CD4-positive, alpha-beta T cell treated with Interferon gamma for 1 hour (primary cell): ENCODE measurements at regions not wholly inside any gene's neighbourhood (a gene's known extent, or its start where the extent isn't known, plus 50 kb on each side); places are given as distances from the start of the nearest gene placed in this dataset.
"Not testable (repeated sequence)": the region's sequence is repeated elsewhere in the genome, so short reads cannot be mapped to it uniquely, and the experiment has no call there.

ENCODE experiments used
- DNase-seq: peaks from one replicate; pipeline ENCODE4 v3.0.0-alpha.2; 2020

DNA sequence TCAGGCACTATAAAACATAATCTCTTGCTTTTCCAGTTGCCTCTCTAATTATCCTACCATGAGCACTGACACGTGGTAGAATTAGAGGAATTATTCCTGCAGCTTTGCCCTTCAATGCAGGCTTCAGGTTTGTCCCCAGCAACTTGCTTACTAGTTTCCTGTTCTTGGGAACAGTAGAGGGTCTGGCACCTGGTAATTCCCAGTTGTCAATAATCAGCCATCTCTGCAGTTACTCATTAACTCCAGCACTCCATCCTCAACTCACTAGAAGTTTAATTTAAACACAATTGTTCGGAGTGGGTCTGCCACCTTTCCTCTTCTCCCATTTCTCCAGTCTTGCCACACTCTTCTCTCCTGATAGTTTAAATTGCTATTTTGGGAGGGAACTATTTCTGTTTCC, 324.3 kb upstream of the KIAA1217 start:
- DNase-seq: no peak

DNA sequence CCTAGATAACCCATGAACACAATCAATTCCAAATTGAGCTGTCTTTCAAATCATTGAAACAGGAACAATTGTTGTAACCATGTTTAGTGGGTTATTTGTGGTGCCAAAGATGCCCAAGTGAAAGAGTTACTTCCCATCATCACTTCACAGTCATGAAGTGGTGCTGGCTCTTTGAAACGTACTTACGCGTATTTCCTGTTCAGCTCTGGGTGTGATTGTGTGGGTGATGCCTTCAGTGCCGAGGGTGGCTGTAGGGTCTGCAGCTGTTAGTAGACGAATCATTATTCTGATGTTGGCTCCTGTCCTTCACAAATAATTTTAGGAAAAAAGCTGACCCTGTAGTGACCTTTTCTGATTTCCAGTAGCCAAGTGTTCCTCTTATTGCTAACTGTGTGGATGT, 323.1 kb upstream of the KIAA1217 start:
- no peak for DNase-seq

DNA sequence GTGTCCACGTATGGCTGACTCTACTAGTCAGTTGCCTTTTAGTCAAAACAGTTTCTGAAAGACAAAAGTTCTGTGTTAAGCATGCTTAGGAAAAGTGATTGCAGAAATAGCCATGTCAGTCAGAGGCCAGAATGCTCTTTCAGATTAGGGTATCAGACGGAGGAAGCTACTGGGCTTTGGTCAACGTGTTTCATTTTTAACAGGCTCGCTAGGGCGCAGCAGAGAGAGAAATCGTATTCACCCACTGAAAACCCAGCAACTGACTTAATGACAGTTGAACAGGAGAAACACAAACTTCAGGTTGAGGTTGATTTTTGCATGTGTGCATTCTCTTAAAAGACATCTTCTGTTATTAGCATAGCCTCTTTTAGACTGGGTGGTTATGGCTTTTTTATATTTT, 322.6 kb upstream of the KIAA1217 start:
- no peak for DNase-seq

DNA sequence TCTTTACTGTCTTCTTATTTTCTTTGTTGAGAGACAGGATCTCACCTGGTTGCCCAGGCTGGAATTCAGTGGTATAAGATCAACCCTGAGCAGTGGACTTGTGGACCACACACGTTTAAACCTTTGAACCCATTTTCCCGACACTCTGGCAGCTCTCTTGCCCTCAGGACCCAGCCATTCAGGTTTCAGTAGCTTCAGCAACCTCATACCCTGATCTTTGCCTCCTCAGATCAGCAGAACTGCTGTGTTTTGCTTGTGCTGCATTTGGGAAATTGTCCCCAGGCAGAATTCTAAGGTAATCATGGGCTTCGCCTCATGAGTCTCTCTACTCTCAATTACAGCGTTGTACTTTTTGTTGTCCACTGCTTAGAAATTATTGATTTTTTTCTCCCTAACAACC, 317.6 kb upstream of the KIAA1217 start:
- no peak for DNase-seq

DNA sequence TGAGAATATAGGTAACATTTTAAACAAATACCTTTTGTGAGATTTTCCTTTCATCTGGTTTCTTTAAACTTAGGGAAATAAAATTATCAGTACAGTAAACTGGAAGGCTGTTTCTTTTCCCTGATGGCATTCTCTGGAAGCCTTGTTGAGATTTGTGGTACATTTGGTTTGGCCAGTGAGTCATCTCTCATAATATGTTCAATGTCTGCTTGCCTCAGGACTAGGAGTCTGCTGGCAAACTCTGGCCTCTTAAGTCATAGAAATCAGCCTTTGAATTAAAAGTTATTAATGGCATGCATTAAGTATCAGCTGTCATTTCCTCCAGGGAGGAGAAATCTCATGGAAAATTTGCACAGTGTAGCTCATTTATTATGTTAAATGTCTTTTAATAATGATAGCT, 316.6 kb upstream of the KIAA1217 start:
- no peak for DNase-seq

DNA sequence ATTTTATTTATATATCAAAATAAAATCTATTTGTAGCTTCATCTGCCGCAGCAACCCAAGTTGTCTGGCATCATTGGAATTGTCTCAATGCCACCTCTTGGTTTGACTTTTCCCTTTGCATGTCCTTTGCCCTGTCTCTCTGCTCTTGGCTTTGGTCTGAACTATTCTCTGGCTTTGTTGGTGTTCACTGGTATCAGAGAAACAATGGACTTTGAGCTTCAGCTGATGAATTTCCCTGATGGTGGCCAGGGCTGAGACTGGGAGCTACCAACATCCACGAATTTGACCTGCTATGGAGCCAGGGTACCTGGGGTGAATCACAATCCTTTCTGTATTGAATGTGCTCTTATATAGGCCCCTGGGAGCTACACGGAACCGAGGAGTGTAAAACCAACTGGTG, 311.7 kb upstream of the KIAA1217 start:
- DNase-seq: no peak

DNA sequence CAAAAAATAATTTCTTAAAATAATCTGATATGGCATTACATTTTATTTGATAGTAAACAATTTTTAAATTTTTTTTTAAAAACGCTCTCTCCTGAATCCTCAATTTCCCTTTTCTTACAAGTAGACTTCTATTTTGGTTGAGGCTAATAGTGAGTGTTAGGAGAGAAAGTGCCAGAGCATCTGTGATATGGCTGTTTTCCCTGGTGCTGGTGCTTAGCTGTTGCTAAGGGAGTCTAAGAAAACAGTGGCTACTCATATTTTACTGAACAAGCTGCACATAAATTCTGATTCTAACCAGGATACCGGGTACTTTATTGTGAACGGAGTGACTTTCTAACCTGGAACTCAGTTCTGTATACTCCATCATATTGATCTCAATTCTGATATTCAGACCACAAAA, 311.1 kb upstream of the KIAA1217 start:
- DNase-seq: no peak

DNA sequence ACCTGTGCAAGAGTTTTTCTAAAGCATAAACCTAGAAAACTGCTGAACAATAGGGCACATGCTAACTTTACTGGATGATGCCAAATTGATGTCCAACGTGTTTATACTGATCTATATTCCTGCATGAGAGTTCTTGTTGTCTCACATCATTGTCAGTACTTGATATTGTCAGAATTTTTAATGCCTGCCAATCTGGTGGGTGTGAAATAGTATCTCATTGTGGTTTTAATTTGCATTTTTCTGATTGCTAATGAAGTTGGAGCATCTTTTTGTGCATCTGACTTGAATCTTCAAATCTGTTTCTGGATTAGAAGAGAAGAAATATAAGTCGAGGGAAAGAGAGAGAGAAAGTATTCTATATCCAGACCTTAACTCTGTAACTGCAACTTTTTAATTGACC, 309.8 kb upstream of the KIAA1217 start:
- no peak for DNase-seq

DNA sequence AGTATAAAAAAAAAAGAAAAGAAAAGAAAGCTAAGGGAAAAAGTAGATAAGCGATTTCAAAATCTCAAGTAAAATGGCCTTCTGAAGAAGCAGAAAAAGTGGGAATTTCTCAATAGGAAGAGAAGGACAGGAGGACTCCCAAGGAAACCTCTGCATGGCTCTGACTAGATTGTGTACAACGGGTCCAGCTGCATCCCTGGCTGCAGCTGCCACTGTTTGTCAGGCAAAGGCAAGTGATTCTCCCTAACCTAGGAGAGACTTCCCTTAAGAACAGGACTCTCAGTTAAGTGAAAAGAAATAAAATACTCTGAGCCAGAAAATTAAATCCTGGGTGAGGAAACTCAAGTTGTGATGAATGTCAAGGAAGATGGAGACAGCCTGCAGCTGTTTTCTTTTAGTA, 298.6 kb upstream of the KIAA1217 start:
- DNase-seq: no peak

DNA sequence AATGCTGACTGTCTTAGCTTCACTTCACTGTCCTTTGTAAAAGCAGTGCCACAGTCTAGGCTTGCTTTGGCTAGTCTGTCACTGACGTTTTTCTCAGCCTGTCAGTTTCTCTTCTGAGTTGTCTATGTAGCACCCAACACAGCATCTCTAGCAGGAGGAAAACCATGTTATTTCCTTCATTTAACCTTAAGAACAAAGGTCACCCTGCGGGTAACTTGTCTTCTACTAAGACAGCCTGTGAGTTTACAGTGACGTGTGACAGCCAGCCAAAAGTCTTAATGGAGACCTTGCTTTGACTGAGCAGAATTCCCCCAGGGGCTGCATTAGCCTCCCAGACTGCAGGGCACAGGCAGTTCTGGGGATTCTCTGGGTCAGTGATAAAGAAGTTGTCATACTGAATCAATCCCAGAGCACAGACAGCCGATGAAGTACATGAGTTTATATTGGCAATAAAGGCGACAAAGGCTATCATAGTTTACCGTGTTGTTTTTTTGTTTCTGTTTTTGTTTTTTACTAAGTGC, 296.0 kb upstream of the KIAA1217 start:
- DNase-seq: no peak

DNA sequence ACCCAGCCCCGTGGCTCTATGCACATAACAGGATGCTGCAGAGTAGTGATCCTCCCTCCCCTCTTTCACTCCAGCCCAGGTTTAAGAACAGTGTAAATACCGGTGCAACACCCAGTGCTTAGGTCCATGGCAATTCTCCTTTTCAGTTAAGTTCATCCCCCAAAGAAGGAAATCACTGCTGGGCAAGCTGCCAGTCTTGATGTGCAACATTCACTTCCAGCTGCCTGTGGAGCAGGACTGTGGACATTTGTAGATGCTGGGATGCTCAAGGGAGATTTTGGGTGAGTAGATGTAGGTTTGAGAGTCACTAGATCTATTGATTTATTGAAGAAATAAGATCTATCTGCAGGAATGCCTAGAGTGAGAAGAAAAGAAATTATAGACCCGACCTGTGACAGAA, 294.3 kb upstream of the KIAA1217 start:
- no peak for DNase-seq

DNA sequence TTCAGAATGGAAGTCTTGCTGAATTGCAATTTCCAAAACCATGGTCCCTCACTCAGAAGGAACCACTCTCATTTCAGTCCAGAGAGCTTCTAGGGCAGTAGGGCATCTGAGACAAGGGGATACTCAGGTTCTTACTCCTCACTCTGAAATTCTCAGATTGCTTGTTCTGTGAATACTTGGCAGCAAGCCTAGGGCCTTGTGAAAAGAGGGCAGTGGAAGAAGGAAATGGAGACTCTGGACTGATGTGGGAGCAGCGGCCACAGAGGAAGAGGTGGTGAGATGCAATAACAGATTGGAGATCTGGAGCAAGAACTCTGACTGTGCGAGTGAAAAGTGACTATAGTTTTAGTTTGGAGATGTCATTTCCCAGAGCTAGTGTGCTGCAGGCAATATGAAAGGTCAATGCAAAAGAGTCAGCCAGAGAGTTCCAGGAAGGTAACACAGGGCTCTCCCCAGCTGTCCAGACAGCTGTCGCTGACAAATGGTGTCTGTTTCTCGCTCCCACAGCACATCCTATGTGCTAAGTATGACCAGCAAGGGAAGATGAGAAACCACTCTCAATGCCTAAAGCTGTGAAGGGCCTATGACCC, 291.6 kb upstream of the KIAA1217 start:
- DNase-seq: no peak

DNA sequence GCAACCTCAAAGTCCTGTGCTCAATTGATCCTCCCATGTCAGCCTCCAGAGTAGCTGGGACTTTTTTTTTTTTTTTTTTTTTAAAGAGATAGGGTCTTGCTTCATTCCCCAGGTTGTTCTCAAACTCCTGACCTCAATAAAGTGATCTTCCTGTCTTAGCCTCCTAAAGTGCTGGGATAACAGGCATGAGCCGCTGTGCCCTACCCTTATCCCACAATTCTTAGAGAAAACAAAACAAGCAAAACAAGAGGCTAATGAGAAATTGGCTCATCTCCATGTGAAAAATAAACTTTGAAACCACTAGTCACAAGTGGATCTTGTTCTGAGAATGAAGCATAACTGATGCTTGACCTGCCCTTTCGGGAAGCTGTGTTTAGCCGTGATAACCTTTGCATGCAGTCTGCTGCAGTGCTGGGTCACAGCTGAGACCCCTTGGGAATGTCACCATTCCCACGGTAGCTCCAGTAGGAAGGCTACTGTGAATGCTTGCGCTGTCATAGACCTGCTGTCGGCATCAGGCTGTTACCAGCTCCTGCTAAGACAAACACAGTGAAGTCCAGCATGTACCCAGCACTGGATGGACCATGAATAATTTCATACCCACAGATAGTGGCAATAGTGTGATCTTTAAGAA, 290.7 kb upstream of the KIAA1217 start:
- DNase-seq: no peak

DNA sequence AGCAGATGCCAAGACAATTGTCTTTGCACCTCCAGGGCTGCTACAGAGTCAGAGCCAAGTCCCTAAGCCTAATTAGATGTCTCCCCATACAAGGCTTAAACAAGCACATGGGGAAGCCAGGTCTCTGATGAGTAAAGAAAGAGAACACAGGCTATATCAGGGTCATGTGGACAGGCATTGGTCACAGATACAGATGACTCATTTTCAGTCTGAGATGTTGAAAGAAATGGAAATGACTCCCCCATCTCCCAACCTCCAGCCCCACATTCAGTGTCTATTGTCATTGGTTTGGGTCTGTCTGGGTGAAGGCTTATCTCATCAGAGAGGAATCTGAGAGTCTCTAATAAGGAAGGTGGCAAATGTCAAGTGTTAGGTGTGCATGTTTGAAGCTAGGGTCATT, 290.1 kb upstream of the KIAA1217 start:
- no peak for DNase-seq

DNA sequence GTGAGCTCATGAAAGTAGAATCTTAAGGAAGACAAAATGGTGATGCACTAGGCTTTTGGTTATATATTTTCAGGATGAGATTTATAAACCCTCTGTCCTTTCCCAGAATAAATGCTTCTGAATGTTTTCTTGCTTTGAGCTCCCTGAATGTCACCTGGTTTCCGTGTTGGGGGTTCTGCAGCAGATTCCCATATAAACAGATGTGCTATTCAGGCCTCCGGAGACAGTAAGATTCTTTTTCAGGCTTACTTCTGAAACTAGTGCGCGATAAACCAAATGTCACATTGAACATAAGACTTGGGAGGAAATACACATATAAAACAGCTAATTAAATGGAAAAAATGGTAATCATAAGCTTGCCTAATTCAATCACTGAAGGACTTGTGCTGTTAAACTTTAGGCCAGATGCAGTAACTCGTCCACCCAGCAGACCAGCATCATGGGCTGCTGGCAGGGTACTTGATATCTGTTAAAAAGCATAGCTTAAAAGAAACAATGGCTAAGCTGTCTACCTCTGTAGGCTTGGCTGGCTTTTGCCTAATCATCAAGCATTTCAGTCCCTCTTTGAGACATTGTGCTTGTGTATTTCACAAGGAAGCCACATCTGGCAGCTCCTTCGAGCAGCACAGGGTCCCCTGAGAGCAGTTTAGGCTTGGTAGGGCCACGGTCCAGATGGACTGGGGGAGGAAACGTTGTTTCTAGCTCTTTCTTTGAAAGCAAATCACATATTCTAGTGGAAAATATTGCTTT, 281.2 kb upstream of the KIAA1217 start:
- no peak for DNase-seq

DNA sequence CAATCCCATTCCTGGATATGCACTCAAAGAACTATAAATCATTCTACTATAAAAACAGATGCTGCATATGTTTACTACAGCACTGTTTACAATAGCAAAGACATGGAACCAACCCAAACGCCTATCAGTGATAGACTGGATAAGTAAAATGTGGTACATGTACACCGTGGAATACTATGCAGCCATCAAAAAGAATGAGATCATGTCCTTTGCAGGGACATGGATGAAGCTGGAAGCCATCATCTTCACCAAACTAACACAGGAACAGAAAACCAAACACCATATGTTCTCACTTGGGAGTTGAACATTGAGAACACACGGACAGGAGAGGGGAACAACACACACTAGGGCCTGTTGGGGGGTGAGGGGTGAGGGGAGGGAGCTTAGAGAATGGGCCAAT, 274.9 kb upstream of the KIAA1217 start:
- not testable (repeated sequence) for DNase-seq

DNA sequence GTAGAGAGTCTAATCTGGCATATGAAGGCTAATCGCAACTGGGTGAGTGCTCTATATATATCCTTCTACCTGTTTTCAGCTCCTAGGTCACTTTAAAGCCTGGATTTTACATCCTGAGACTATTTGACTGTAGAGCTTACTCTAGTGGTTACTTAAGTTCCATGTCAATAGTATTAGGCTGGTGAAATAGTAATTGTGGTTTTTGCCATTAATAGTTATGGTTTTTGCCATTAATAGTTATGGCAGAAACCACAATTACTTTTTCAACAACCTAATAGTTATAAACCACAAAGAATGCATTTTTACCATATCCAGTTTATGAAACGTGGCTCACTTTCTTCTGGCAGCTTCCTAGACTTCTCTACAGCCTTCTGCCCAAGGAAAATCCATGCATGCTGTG, 263.1 kb upstream of the KIAA1217 start:
- DNase-seq: no peak

DNA sequence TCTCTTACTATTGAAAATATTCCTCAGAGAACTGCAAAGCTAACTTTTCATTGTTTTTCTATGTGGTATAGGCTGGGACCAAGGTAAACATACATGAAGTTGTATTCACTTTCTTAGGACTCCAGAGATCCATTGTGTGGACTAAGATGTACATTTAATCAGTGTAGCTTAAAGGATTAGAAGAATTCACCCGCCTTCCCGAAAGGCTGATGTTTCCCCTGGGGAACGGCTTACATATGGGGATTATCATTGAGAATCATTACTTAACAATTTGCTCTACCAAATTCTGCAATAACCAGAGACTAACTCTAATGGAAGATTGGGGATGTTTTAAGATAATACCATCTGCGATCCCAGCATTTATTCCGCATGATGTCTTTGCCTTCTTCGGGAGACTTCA, 257.1 kb upstream of the KIAA1217 start:
- DNase-seq: no peak

DNA sequence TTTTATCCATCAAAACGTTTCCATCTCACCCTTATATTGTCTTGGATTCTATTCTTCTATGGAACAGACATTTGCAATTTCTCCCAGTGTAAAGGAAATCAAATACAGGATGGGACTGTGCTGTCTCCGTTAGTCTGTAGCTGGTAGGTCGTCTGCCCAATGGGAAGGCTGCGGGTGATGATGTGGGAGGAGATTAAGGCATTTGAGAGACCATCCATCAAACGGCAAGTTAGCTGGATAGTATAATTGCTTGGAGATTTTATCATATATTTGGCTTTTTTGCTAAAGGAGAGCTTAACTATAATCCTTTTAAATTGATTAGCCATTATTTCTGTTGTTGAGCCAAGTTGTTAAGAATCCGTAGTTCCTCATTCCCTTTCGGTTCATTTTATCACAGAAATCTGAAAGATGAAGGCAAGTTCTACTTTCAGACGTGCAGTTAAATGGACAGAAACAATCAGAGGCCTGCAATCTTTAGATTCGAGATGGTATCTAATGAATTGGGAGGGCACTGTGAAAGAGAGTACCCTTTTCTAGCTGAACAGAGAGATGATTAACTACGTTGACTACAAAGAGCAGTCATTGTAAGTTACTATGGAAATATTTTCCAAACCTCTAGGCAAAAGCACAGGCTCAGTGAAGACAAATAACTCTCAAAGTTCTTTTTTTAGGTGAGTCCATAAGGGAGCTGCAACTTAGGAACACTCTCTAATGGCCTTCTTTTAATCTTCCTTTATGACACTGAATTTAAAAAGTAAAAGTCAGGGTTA, 253.3 kb upstream of the KIAA1217 start:
- no peak for DNase-seq

DNA sequence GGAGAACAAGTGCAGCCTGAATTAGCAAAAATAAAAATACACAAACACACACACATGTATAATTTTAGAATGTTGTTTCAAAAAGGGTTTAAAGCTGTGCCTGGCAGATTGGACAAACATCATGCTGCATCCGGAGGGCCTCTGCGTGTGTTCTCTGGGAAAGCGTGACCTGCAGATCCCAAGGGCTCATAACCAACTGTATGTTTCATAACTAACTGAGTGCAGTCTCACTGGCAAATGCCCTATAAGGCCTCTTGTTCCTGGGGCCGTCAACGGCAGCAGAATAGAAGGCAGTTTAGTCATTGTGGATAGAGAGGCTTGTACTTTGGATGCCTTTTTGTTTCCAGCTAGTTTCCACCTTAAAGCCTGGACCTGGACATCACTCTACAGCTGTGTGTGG, 243.8 kb upstream of the KIAA1217 start:
- no peak for DNase-seq

DNA sequence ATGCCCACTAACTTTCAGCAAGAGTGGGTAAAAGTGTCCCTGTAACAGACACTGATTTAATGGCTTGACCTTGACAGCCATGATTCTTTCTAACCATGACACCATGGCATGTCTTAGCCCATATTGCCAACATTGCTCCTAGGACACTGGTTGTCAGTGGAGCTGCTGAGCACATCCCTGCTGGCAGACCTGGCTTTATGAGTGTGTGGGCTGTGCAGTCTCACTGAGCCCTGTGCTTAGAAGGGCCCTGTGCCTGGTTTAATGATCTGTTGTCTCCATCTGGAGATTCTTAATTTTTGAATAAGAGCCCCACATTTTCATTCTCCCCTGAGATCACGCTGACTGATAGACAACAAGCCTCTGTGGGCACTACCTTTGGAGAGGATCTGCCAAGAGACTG, 243.1 kb upstream of the KIAA1217 start:
- DNase-seq: no peak

DNA sequence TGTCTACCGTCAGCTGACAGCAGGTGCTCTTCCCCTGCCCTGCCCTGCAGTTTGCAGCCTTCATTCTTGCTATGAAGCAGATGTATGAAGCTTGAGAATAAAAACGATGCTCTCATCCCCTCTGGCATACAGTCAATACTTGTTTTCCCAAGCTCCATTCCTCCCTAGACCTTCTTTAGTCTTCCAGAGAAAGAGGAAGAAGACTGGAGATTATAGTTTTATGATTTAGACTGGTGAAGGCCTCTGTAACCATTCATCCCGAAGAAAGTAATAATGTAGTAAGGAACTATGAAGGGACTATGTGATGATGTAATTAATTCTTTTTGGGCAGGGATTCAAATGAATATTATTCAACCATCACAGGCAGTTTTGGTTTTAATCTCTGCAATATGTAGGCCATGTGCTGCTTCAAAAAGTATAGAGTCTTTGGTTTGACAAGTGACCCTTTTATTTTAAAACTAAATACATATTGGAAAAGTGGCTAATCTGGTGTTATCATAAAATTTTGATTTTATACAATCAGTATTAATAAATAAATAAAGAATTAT, 242.4 kb upstream of the KIAA1217 start:
- no peak for DNase-seq

DNA sequence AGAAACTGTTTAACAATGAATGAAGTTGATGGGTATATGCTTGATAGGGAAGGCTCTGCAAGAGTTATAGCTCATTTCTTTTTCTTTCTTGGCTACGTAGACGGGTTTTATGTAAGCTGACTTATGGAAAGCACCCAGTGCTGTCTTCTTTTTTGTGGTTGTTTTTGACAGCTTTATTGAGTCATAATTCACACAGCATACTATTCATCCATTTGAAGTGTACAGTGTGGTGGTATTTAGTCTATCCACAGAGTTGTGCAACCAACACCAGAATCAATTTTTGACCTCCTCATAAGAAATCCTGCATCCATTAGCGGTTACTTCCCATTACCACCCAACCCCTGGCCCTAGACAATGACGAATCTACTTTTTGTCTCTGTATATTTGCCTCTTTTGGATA, 240.6 kb upstream of the KIAA1217 start:
- DNase-seq: no peak
